ENCODE measurements at regions not wholly inside any gene's neighbourhood (a gene's known extent, or its start where the extent isn't known, plus 50 kb on each side); places are given as distances from the start of the nearest gene placed in this dataset.
A peak's percentile ranks its signal among the peaks of the same experiment; 100 is the strongest.
"Not testable (repeated sequence)": the region's sequence is repeated elsewhere in the genome, so short reads cannot be mapped to it uniquely, and the experiment has no call there.

- H3K27ac ChIP-seq (ENCODE audit: low read length) = no peak overlapping the region
- no peak overlapping the region for H3K4me3 ChIP-seq (ENCODE audit: low read length)
- no peaks in the 10 kb centered on the region for H3K4me1 ChIP-seq (ENCODE audit: control insufficient read depth, insufficient read depth, low read length)
- H3K27me3 ChIP-seq (ENCODE audit: control insufficient read depth, insufficient read depth, low read length) = no peaks in the 10 kb centered on the region
- H3K36me3 ChIP-seq (ENCODE audit: control insufficient read depth, insufficient read depth, low read length) = no peaks in the 10 kb centered on the region
- no peaks in the 10 kb centered on the region for H3K9me3 ChIP-seq (ENCODE audit: control insufficient read depth, insufficient read depth, low read length)
- no peak for DNase-seq (ENCODE audit: low read depth, low spot score)
- no CpG with 5 or more reads among the region's 14 CpGs for WGBS (ENCODE audit: insufficient coverage, insufficient read length)
Observed at GRCh38 chr15:77909182-77909940, 168.2 kb downstream of the TBC1D2B start.

GRCh38 chr15:77908752-77909111, 168.8 kb downstream of the TBC1D2B start:
- DNase-seq (ENCODE audit: low read depth, low spot score); H3K27me3 ChIP-seq (ENCODE audit: control insufficient read depth, insufficient read depth, low read length); H3K27ac ChIP-seq (ENCODE audit: low read length); H3K4me1 ChIP-seq (ENCODE audit: control insufficient read depth, insufficient read depth, low read length); H3K36me3 ChIP-seq (ENCODE audit: control insufficient read depth, insufficient read depth, low read length); H3K4me3 ChIP-seq (ENCODE audit: low read length); H3K9me3 ChIP-seq (ENCODE audit: control insufficient read depth, insufficient read depth, low read length): not testable (repeated sequence)
- no CpG with 5 or more reads among the region's 7 CpGs for WGBS (ENCODE audit: insufficient coverage, insufficient read length)

DNA sequence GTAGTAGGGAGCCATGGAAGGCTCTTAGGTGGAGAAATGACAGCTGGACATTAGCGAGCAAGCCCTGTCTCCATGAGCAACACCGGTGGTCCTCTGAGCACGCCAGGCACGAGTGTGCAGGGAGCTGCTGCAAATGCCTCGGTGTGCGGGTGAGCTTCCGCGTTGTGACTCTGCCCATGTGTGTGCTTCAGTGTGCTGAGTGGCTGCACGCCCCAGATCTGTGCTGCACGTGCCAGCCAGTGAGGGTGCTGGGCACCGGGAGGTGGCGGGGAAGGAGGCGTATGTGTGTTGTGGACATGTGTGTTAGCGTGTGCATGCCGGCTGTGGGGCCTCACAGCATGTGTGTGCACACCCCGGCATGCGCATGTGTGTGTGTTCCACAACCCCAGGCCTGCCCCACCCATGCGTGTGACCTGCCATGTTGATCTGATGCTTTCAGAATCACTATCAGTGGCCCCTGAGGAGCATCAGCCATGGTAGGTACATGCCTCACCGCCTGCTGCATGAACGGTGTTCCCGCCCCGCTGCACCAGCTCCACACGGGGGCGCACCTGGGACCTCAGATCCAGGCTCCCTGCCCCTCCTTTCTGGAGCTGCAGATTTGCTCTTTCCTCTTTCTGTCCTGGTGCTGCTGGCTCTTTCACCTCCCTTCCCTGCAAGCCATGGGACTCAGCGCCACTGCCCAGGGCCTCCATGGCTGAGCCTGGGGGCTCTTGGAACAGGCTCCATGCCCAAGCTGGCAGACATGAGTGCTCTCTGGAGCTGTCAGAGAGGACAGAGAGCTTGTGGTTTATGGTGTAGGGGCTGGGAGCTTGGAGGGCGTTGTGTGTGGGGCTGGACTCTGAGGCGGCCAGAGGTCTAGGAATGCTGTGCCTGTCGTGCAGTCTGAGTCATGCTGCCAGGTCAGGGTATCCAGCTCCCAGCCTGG, 169.4 kb downstream of the TBC1D2B start:
- H3K27me3 ChIP-seq (ENCODE audit: control insufficient read depth, insufficient read depth, low read length) = no peaks in the 10 kb centered on the region
- H3K27ac ChIP-seq (ENCODE audit: low read length) = no peak overlapping the region
- DNase-seq (ENCODE audit: low read depth, low spot score) = no peak
- no peaks in the 10 kb centered on the region for H3K36me3 ChIP-seq (ENCODE audit: control insufficient read depth, insufficient read depth, low read length)
- H3K4me3 ChIP-seq (ENCODE audit: low read length) = no peak overlapping the region
- no CpG with 5 or more reads among the region's 28 CpGs for WGBS (ENCODE audit: insufficient coverage, insufficient read length)
- H3K4me1 ChIP-seq (ENCODE audit: control insufficient read depth, insufficient read depth, low read length) = no peaks in the 10 kb centered on the region
- no peaks in the 10 kb centered on the region for H3K9me3 ChIP-seq (ENCODE audit: control insufficient read depth, insufficient read depth, low read length)

DNA sequence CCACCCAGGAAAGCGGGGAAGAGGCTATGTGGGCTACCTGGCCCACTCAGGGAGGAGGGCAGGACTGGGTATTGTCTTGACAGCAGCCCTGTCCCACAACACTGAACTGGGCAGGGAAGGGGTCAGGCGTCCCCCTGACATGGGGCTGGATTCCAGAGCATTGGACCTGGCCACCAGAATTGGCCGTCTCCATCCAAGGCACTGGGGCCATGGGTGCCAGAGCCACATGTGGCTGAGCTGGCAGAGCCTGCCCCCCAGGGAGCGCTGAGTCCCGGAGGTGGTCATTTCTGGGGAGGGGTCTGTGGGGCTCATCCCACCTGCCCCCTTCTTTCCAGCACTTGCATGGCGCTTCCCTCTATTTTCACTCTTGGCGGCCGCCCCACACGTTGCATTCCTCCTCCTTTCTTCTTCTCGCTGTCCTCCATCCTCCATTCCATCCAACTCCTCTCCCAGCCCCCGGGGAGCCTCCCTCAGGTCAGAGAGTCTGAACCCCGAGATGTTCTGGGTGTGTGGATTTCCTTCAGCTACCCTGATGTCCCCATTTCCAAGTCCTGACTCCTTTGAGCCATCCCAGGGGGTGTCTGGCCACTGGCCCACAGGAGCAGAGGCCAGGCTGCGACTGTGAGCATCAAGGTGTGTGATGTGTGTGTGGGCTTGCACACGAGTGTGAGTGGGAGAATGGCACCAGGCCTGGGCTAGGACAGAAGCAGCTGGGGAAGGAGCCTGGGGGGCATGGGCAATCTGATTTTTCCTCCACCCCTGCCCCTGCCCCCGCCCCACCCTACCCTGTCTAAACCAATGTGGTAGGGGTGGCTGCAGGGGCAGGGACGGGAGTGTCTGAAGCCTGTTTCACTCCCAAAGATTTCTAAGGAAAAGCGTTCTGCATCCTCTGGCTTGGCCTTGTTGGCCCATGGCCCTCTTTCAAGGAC, 171.2 kb downstream of the TBC1D2B start:
- H3K9me3 ChIP-seq (ENCODE audit: control insufficient read depth, insufficient read depth, low read length); H3K4me1 ChIP-seq (ENCODE audit: control insufficient read depth, insufficient read depth, low read length); H3K36me3 ChIP-seq (ENCODE audit: control insufficient read depth, insufficient read depth, low read length); H3K27ac ChIP-seq (ENCODE audit: low read length); DNase-seq (ENCODE audit: low read depth, low spot score); H3K27me3 ChIP-seq (ENCODE audit: control insufficient read depth, insufficient read depth, low read length); H3K4me3 ChIP-seq (ENCODE audit: low read length): not testable (repeated sequence)
- no CpG with 5 or more reads among the region's 17 CpGs for WGBS (ENCODE audit: insufficient coverage, insufficient read length)

GRCh38 chr15:77905301-77905920, 172.1 kb downstream of the TBC1D2B start:
- Histone ChIP-seq H3K9me3 (ENCODE audit: control insufficient read depth, insufficient read depth, low read length) (no peaks in the 10 kb centered on the region), H3K27ac (ENCODE audit: low read length) (no peak overlapping the region), H3K4me1 (ENCODE audit: control insufficient read depth, insufficient read depth, low read length) (no peaks in the 10 kb centered on the region), H3K36me3 (ENCODE audit: control insufficient read depth, insufficient read depth, low read length) (no peaks in the 10 kb centered on the region), H3K27me3 (ENCODE audit: control insufficient read depth, insufficient read depth, low read length) (no peaks in the 10 kb centered on the region), H3K4me3 (ENCODE audit: low read length) (no peak overlapping the region)
- DNase-seq (ENCODE audit: low read depth, low spot score) = no peak
- no CpG with 5 or more reads among the region's 13 CpGs for WGBS (ENCODE audit: insufficient coverage, insufficient read length)

DNA sequence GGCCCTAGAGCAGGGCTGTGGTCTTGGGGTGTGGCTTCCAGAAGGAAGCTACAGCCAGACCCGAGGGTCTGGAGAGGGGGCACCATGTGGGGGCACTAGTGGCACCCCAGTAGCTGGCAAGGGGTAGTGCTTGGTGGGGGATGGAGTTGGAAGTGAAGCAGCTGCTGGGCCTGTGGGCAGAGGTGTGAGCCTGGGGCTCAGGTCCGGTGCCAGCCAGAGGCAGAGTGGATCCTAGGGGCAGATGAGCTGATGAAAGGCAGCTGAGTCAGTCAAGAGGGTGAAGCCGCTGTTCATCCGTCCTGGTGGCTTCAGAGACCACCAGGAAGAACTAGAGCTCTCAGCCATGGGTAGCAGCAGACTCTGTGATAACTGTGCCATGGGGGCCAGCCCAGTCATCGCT, 172.6 kb downstream of the TBC1D2B start:
- Histone ChIP-seq H3K4me1 (ENCODE audit: control insufficient read depth, insufficient read depth, low read length) (no peaks in the 10 kb centered on the region), H3K4me3 (ENCODE audit: low read length) (no peak overlapping the region), H3K36me3 (ENCODE audit: control insufficient read depth, insufficient read depth, low read length) (no peaks in the 10 kb centered on the region), H3K9me3 (ENCODE audit: control insufficient read depth, insufficient read depth, low read length) (no peaks in the 10 kb centered on the region), H3K27ac (ENCODE audit: low read length) (no peak overlapping the region), H3K27me3 (ENCODE audit: control insufficient read depth, insufficient read depth, low read length) (no peaks in the 10 kb centered on the region)
- no CpG with 5 or more reads among the region's 5 CpGs for WGBS (ENCODE audit: insufficient coverage, insufficient read length)
- no peak for DNase-seq (ENCODE audit: low read depth, low spot score)

DNA sequence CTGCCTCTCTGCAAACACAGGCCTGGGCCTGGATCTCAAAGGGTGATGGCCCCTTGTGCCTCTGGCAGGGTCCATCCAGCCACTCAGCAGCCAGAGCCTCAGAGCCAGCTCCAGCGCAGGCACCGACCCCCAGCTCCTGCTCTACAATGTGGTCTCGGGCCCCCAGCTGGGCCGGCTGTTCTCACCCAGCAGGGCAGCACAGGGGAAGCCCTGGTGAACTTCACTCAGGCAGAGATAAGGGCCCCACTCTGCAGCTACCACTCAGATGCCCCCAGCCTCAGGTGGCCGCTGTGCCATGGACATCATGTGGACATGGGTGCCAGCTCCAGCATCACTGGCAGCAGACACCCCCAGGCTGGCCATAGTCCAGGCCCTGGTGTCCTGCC, 173.1 kb downstream of the TBC1D2B start:
- Histone ChIP-seq H3K4me3 (ENCODE audit: low read length) (no peak overlapping the region), H3K9me3 (ENCODE audit: control insufficient read depth, insufficient read depth, low read length) (no peaks in the 10 kb centered on the region), H3K4me1 (ENCODE audit: control insufficient read depth, insufficient read depth, low read length) (no peaks in the 10 kb centered on the region), H3K27me3 (ENCODE audit: control insufficient read depth, insufficient read depth, low read length) (no peaks in the 10 kb centered on the region), H3K27ac (ENCODE audit: low read length) (no peak overlapping the region), H3K36me3 (ENCODE audit: control insufficient read depth, insufficient read depth, low read length) (no peaks in the 10 kb centered on the region)
- no CpG with 5 or more reads among the region's 5 CpGs for WGBS (ENCODE audit: insufficient coverage, insufficient read length)
- no peak for DNase-seq (ENCODE audit: low read depth, low spot score)

DNA sequence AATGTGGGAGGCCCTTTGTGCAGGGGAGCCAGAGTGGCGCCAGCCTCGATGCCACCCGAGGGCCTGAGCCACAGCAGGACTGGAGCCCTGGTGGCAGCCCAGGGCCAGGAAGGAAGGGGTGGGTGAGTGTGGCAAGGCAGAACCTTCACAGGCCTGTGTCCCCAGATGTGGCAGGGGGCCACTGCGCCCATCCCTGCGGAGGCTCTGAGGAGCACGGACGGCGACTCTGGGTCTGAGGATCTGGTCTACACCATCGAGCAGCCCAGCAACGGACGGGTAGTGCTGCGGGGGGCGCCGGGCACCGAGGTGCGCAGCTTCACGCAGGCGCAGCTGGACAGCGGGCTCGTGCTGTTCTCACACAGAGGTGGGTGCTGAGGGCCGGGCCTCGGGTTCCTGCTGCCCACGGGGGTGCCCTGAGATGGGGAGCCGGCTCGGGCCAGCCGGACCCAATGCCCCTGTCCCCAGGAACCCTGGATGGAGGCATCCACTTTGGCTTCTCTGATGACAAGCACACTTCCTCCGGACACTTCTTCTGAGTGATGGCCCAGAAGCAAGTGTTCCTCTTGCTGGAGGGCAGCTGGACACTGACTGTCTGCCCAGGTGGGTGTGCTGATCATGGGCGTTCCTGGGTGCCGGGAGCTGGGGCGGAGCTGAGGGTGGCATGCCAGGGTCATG, 173.6 kb downstream of the TBC1D2B start:
- not testable (repeated sequence) for H3K9me3 ChIP-seq (ENCODE audit: control insufficient read depth, insufficient read depth, low read length); H3K4me1 ChIP-seq (ENCODE audit: control insufficient read depth, insufficient read depth, low read length); H3K27me3 ChIP-seq (ENCODE audit: control insufficient read depth, insufficient read depth, low read length); H3K27ac ChIP-seq (ENCODE audit: low read length); H3K4me3 ChIP-seq (ENCODE audit: low read length); DNase-seq (ENCODE audit: low read depth, low spot score); H3K36me3 ChIP-seq (ENCODE audit: control insufficient read depth, insufficient read depth, low read length)
- no CpG with 5 or more reads among the region's 30 CpGs for WGBS (ENCODE audit: insufficient coverage, insufficient read length)

DNA sequence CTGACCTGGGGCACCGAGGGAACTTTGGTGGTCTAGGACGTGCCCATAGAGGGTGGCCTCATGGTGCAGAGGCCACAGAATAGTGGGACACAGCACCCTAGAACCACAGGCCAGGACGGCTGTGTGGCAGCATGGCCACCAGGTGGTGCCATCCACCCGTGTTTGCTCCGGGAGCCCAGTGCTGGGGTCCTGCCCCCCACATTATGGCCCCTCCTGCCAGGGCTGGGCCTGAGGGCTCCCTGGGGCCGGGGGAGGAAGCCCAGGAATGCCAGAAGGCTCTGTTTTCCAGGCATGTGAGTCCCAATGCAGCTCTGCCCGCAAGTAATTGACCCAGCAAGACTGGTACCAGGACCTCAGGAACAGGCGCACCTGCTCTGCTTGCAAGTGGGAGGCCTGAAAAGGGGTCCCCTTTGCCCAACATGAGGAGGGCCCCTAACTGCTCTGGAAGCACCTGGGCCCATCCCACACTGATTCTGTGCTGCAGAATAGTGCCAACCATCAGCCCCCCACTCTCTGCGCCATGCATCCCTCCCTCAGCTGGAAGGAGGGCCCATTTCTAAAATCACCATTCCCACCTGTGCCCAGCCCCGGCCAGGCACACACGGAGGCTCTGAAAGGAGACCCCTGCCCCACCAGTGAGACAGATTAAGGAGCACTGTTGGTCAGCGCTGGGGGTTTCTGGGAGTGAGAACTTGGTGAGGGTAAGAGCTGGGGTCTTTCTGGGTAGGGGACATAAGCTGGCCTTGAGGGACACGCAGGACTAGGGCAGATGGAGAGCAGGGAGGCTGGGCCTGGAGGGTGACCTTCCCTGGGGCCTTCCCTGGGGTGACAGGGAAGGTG, 174.4 kb downstream of the TBC1D2B start:
- H3K36me3 ChIP-seq (ENCODE audit: control insufficient read depth, insufficient read depth, low read length); H3K4me1 ChIP-seq (ENCODE audit: control insufficient read depth, insufficient read depth, low read length); H3K4me3 ChIP-seq (ENCODE audit: low read length); H3K9me3 ChIP-seq (ENCODE audit: control insufficient read depth, insufficient read depth, low read length); H3K27me3 ChIP-seq (ENCODE audit: control insufficient read depth, insufficient read depth, low read length); H3K27ac ChIP-seq (ENCODE audit: low read length): not testable (repeated sequence)
- DNase-seq (ENCODE audit: low read depth, low spot score) = peak; percentile 72
- no CpG with 5 or more reads among the region's 13 CpGs for WGBS (ENCODE audit: insufficient coverage, insufficient read length)

Measured in iPS DF 6.9 (cell line).